ENCODE measurements at regions not wholly inside any gene's neighbourhood (a gene's known extent, or its start where the extent isn't known, plus 50 kb on each side); places are given as distances from the start of the nearest gene placed in this dataset.

- DNase-seq (ENCODE audit: low read depth) = no peak
- H3K4me3 ChIP-seq (ENCODE audit: control insufficient read depth, low read depth, low read length) = no peak overlapping the region
- TF ChIP-seq, protein P1, sequence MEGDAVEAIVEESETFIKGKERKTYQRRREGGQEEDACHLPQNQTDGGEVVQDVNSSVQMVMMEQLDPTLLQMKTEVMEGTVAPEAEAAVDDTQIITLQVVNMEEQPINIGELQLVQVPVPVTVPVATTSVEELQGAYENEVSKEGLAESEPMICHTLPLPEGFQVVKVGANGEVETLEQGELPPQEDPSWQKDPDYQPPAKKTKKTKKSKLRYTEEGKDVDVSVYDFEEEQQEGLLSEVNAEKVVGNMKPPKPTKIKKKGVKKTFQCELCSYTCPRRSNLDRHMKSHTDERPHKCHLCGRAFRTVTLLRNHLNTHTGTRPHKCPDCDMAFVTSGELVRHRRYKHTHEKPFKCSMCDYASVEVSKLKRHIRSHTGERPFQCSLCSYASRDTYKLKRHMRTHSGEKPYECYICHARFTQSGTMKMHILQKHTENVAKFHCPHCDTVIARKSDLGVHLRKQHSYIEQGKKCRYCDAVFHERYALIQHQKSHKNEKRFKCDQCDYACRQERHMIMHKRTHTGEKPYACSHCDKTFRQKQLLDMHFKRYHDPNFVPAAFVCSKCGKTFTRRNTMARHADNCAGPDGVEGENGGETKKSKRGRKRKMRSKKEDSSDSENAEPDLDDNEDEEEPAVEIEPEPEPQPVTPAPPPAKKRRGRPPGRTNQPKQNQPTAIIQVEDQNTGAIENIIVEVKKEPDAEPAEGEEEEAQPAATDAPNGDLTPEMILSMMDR (IDR thresholded peaks at IDR 0.05; ENCODE audit: control insufficient read depth, insufficient read depth, low read depth, low read length, missing control alignments) = no peak
Observed at GRCh38 chr18:2086439-2086838, 484.9 kb downstream of the METTL4 start.

GRCh38 chr18:2087877-2088673 is 483.2 kb downstream of the METTL4 start:
- no peak for DNase-seq (ENCODE audit: low read depth)
- TF ChIP-seq, protein P1 (IDR thresholded peaks at IDR 0.05; ENCODE audit: control insufficient read depth, insufficient read depth, low read depth, low read length, missing control alignments) = no peak
- H3K4me3 ChIP-seq (ENCODE audit: control insufficient read depth, low read depth, low read length) = no peak overlapping the region

- TF ChIP-seq, protein P1 (IDR thresholded peaks at IDR 0.05; ENCODE audit: control insufficient read depth, insufficient read depth, low read depth, low read length, missing control alignments) = no peak
- H3K4me3 ChIP-seq (ENCODE audit: control insufficient read depth, low read depth, low read length) = no peak overlapping the region
- DNase-seq (ENCODE audit: low read depth) = no peak
Observed at GRCh38 chr18:2089396-2089795, 481.9 kb downstream of the METTL4 start.

GRCh38 chr18:2091937-2092336 is 479.4 kb downstream of the METTL4 start:
- TF ChIP-seq, protein P1 (IDR thresholded peaks at IDR 0.05; ENCODE audit: control insufficient read depth, insufficient read depth, low read depth, low read length, missing control alignments) = no peak
- no peak for DNase-seq (ENCODE audit: low read depth)

DNA sequence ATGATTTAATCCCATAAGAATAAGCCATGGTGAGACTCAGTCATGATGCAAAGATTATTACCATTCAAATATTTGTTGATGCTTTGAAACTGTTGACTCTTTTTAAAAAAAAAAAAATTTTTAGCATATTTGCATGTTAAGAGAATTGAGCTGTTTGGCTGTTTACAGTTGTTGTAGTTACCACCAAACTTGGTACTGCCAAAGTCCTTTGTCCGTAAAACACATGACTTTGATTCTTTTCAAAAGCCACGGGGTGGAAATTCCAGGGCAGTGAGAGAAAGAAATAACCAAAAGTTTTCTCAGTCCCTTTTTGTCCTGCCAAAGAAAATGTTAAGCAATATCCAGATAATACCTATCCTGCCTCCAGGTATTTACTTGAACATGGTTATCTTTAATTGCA is 474.8 kb downstream of the METTL4 start:
- H3K4me3 ChIP-seq (ENCODE audit: control insufficient read depth, low read depth, low read length) = no peak overlapping the region
- TF ChIP-seq, protein P1 (IDR thresholded peaks at IDR 0.05; ENCODE audit: control insufficient read depth, insufficient read depth, low read depth, low read length, missing control alignments) = no peak
- DNase-seq (ENCODE audit: low read depth) = no peak

More at GRCh38 chr18:2091937-2092336, 479.4 kb downstream of the METTL4 start:
- no peak overlapping the region for H3K4me3 ChIP-seq (ENCODE audit: control insufficient read depth, low read depth, low read length)

GRCh38 chr18:2100694-2101213 is 470.6 kb downstream of the METTL4 start:
- TF ChIP-seq, protein P1 (IDR thresholded peaks at IDR 0.05; ENCODE audit: control insufficient read depth, insufficient read depth, low read depth, low read length, missing control alignments) = no peak
- no peak overlapping the region for H3K4me3 ChIP-seq (ENCODE audit: control insufficient read depth, low read depth, low read length)
- no peak for DNase-seq (ENCODE audit: low read depth)

Data from AG09309 (cell line).